H1 (cell line): ENCODE measurements at regions not wholly inside any gene's neighbourhood (a gene's known extent, or its start where the extent isn't known, plus 50 kb on each side); places are given as distances from the start of the nearest gene placed in this dataset.
A peak's percentile ranks its signal among the peaks of the same experiment; 100 is the strongest.

Source experiments
- CTCF ChIA-PET: fragments of 300-600 bp; sonication (Branson Sonifier 250); formaldehyde crosslinking; loops from one replicate; lab custom pipeline; 2021; ENCODE audit not compliant: partially characterized antibody; lab: Charles Lee
- POLR2A ChIA-PET: fragments of 300-600 bp; sonication (Branson Sonifier 250); formaldehyde crosslinking; loops from one replicate; lab custom pipeline; 2021; ENCODE audit warnings: inconsistent platforms; ENCODE audit not compliant: partially characterized antibody; lab: Charles Lee
- DNase-seq, 2 experiments: peaks; one replicate each; pipeline versions ENCODE4 v3.0.0 to v3.0.0-alpha.2; 2010 to 2022; ENCODE audit warnings: low spot score in 2 of 2, low read depth in 1 of 2, mixed read lengths in 1 of 2
- FAIRE-seq: peaks from 2 replicates; lab custom pipeline; 2011; peaks lifted over from hg19 to GRCh38; lab: Jason Lieb, UNC
- H2AFZ ChIP-seq: 2 replicates; pipeline ENCODE4 v1.8.1; 2012; ENCODE audit warnings: low read length, inconsistent platforms
- H2AK5ac ChIP-seq: 2 replicates; pipeline ENCODE4 v1.6.1; 2013; ENCODE audit warnings: low read depth, low read length
- H2BK120ac ChIP-seq: replicated peaks from 2 replicates; pipeline ENCODE3; 2013; ENCODE audit warnings: low read depth, low read length, inconsistent platforms
- H2BK12ac ChIP-seq: 2 replicates; pipeline ENCODE4 v1.6.1; 2013; ENCODE audit warnings: low read depth, low read length
- H2BK15ac ChIP-seq: 2 replicates; pipeline ENCODE4 v1.6.1; 2013; ENCODE audit warnings: low read length
- H2BK20ac ChIP-seq: 2 replicates; pipeline ENCODE4 v1.6.1; 2013; ENCODE audit warnings: low read length
- H2BK5ac ChIP-seq: 2 replicates; pipeline ENCODE4 v1.6.1; 2013; ENCODE audit warnings: low read depth, low read length
- H3K14ac ChIP-seq: 2 replicates; pipeline ENCODE4 v1.6.1; 2013; ENCODE audit warnings: inconsistent platforms; ENCODE audit not compliant: insufficient read length
- H3K18ac ChIP-seq: 2 replicates; pipeline ENCODE4 v1.6.1; 2013; ENCODE audit warnings: low read length; ENCODE audit errors: extremely low read depth
- H3K23ac ChIP-seq: 2 replicates; pipeline ENCODE4 v1.6.1; 2013; ENCODE audit warnings: inconsistent platforms; ENCODE audit not compliant: insufficient read length
- H3K23me2 ChIP-seq: 2 replicates; pipeline ENCODE4 v1.6.1; 2013; ENCODE audit warnings: low read depth, low read length
- H3K27ac ChIP-seq: 2 replicates; pipeline ENCODE4 v1.6.1; 2011; ENCODE audit warnings: low read depth, low read length, inconsistent platforms
- H3K27me3 ChIP-seq, 4 experiments: replicated peaks in 1 of 4; 1 replicate in 1 of 4; 2 replicates in 3 of 4; pipeline versions ENCODE4 v1.6.1 to v1.8.1; 2011 to 2013; ENCODE audit warnings: low read length in 3 of 4, mild to moderate bottlenecking in 3 of 4, inconsistent platforms in 2 of 4, mixed read lengths in 2 of 4, moderate library complexity in 1 of 4; ENCODE audit not compliant: control insufficient read depth in 3 of 4, insufficient read depth in 3 of 4; ENCODE audit errors: extremely low read depth in 1 of 4
- H3K36me3 ChIP-seq, 4 experiments: 2 replicates each; pipeline versions ENCODE4 v1.6.1 to v1.8.1; 2011 to 2013; ENCODE audit warnings: mild to moderate bottlenecking in 4 of 4, low read length in 3 of 4, moderate library complexity in 2 of 4, control low read depth in 1 of 4, inconsistent platforms in 1 of 4; ENCODE audit not compliant: insufficient read depth in 4 of 4, control insufficient read depth in 2 of 4
- H3K4ac ChIP-seq: replicated peaks from 2 replicates; pipeline ENCODE3; 2013; ENCODE audit warnings: low read length, low read depth, mixed read lengths, inconsistent platforms; ENCODE audit not compliant: insufficient read length
- H3K4me1 ChIP-seq, 4 experiments: replicated peaks in 1 of 4; 1 replicate in 1 of 4; 2 replicates in 3 of 4; pipeline versions ENCODE4 v1.6.1 to v1.8.1; 2011 to 2013; ENCODE audit warnings: low read length in 3 of 4, inconsistent platforms in 2 of 4, mixed read lengths in 1 of 4; ENCODE audit not compliant: insufficient read depth in 4 of 4, control insufficient read depth in 3 of 4
- H3K4me2 ChIP-seq, 2 experiments: 2 replicates each; pipeline versions ENCODE4 v1.6.1 to v1.8.1; 2011 to 2013; ENCODE audit warnings: low read depth in 2 of 2, low read length in 2 of 2, control low read depth in 1 of 2, inconsistent platforms in 1 of 2, mild to moderate bottlenecking in 1 of 2; ENCODE audit not compliant: insufficient read depth in 1 of 2
- H3K4me3 ChIP-seq, 4 experiments: fragments of 200-600, 300-600 bp in 1 of 4; sonication (generic), shearing (Covaris generic), sonication (Bioruptor Twin) in 1 of 4; 2 replicates each; pipeline versions ENCODE4 v1.5.1 to v1.8.1; 2011 to 2016; ENCODE audit warnings: low read length in 4 of 4, low read depth in 3 of 4, control low read depth in 2 of 4, inconsistent platforms in 2 of 4, mild to moderate bottlenecking in 2 of 4, mixed read lengths in 1 of 4, moderate library complexity in 1 of 4; ENCODE audit not compliant: insufficient read depth in 2 of 4; ENCODE audit errors: extremely low read depth in 1 of 4
- H3K56ac ChIP-seq: replicated peaks from 2 replicates; pipeline ENCODE3; 2013; ENCODE audit warnings: low read depth, mild to moderate bottlenecking, mixed read lengths, low read length, inconsistent platforms; ENCODE audit not compliant: insufficient read length
- H3K79me1 ChIP-seq: 2 replicates; pipeline ENCODE4 v1.6.1; 2013; ENCODE audit warnings: low read depth, low read length, control low read depth
- H3K79me2 ChIP-seq, 2 experiments: 2 replicates each; pipeline versions ENCODE4 v1.6.1 to v1.8.1; 2012 to 2013; ENCODE audit warnings: low read length in 2 of 2, mild to moderate bottlenecking in 2 of 2, inconsistent platforms in 1 of 2; ENCODE audit not compliant: insufficient read depth in 2 of 2, control insufficient read depth in 1 of 2
- H3K9ac ChIP-seq, 4 experiments: replicated peaks in 1 of 4; 1 replicate in 1 of 4; 2 replicates in 3 of 4; pipeline versions ENCODE4 v1.6.1 to v1.8.1; 2011 to 2013; ENCODE audit warnings: low read depth in 3 of 4, low read length in 3 of 4, control low read depth in 2 of 4, mild to moderate bottlenecking in 2 of 4, moderate library complexity in 2 of 4, inconsistent platforms in 1 of 4; ENCODE audit errors: extremely low read depth in 1 of 4
- H3K9me3 ChIP-seq, 2 experiments: 2 replicates each; pipeline versions ENCODE4 v1.6.1 to v1.8.1; 2012 to 2013; ENCODE audit warnings: mild to moderate bottlenecking in 2 of 2, moderate library complexity in 2 of 2, control low read depth in 1 of 2, inconsistent platforms in 1 of 2, low read depth in 1 of 2, low read length in 1 of 2, mixed read lengths in 1 of 2; ENCODE audit not compliant: insufficient read depth in 2 of 2
- H4K20me1 ChIP-seq, 2 experiments: replicated peaks in 1 of 2; 2 replicates each; pipeline versions ENCODE3 to v1.8.1; 2011 to 2013; ENCODE audit warnings: inconsistent platforms in 2 of 2, low read length in 2 of 2, mild to moderate bottlenecking in 1 of 2; ENCODE audit not compliant: insufficient read depth in 2 of 2, control insufficient read depth in 1 of 2
- H4K5ac ChIP-seq: 2 replicates; pipeline ENCODE4 v1.6.1; 2013; ENCODE audit warnings: low read length, low read depth, mixed read lengths, inconsistent platforms; ENCODE audit not compliant: insufficient read length
- H4K8ac ChIP-seq: 2 replicates; pipeline ENCODE4 v1.8.0; 2013; ENCODE audit warnings: mild to moderate bottlenecking, moderate library complexity, low read length, inconsistent platforms; ENCODE audit not compliant: insufficient read depth; ENCODE audit errors: extremely low read depth
- H4K91ac ChIP-seq: replicated peaks from 2 replicates; pipeline ENCODE3; 2013; ENCODE audit warnings: low read length, mixed read lengths, inconsistent platforms; ENCODE audit not compliant: insufficient read length
- EP300 ChIP-seq, 2 experiments: IDR thresholded peaks; 1 replicate in 1 of 2; 2 replicates in 1 of 2; pipeline ENCODE4 v1.6.1; 2011 to 2012; ENCODE audit warnings: low read depth in 2 of 2, low read length in 2 of 2, mild to moderate bottlenecking in 2 of 2, borderline replicate concordance in 1 of 2, inconsistent platforms in 1 of 2, moderate library complexity in 1 of 2
- GABPA ChIP-seq: IDR thresholded peaks from 2 replicates; pipeline ENCODE4 v1.6.1; 2011; ENCODE audit warnings: mild to moderate bottlenecking, low read length, moderate library complexity, borderline replicate concordance; ENCODE audit not compliant: insufficient read depth
- MAFK ChIP-seq: IDR thresholded peaks from 2 replicates; pipeline ENCODE4 v1.6.1; 2012; ENCODE audit warnings: low read depth, mild to moderate bottlenecking, improper control_type of control experiment, low read length
- RFX5 ChIP-seq: IDR thresholded peaks from 2 replicates; pipeline ENCODE4 v1.6.1; 2011; ENCODE audit warnings: low read depth, low read length, improper control_type of control experiment, borderline replicate concordance
- SP4 ChIP-seq: IDR thresholded peaks from 2 replicates; pipeline ENCODE4 v1.6.1; 2012; ENCODE audit warnings: low read length, inconsistent platforms
- TAF7 ChIP-seq: optimal IDR thresholded peaks from 2 replicates; pipeline ENCODE3; 2011; ENCODE audit warnings: low read depth, mild to moderate bottlenecking, inconsistent platforms, low read length, moderate library complexity, borderline replicate concordance
- WGBS, 2 experiments: shearing (Covaris generic) in 1 of 2; methylation state at CpG; one replicate each; pipeline versions ENCODE4 v1.1.6 to v1.1.7; 2013 to 2015; ENCODE audit warnings: low lambda C conversion rate in 2 of 2, mixed read lengths in 2 of 2, inconsistent platforms in 1 of 2, low coverage in 1 of 2, missing lambda C conversion rate in 1 of 2; ENCODE audit not compliant: insufficient replicate concordance in 2 of 2, insufficient coverage in 1 of 2, insufficient read length in 1 of 2; ENCODE audit errors: extremely low coverage in 1 of 2, missing lambda C conversion rate in 1 of 2; 5-methylcytosine and 5-hydroxymethylcytosine counted together
- TF ChIP-seq, protein P1 (sequence below): IDR thresholded peaks from 2 replicates; pipeline ENCODE4 v1.6.1; 2012; ENCODE audit warnings: inconsistent platforms
- TF ChIP-seq, protein P2 (sequence below): IDR thresholded peaks from 2 replicates; pipeline ENCODE4 v1.6.1; 2011; ENCODE audit warnings: low read depth, mild to moderate bottlenecking, low read length; ENCODE audit not compliant: insufficient read depth
- TF ChIP-seq, protein P3 (sequence below): IDR thresholded peaks from 2 replicates; pipeline ENCODE4 v1.6.1; 2011; ENCODE audit warnings: low read length, improper control_type of control experiment

DNA sequence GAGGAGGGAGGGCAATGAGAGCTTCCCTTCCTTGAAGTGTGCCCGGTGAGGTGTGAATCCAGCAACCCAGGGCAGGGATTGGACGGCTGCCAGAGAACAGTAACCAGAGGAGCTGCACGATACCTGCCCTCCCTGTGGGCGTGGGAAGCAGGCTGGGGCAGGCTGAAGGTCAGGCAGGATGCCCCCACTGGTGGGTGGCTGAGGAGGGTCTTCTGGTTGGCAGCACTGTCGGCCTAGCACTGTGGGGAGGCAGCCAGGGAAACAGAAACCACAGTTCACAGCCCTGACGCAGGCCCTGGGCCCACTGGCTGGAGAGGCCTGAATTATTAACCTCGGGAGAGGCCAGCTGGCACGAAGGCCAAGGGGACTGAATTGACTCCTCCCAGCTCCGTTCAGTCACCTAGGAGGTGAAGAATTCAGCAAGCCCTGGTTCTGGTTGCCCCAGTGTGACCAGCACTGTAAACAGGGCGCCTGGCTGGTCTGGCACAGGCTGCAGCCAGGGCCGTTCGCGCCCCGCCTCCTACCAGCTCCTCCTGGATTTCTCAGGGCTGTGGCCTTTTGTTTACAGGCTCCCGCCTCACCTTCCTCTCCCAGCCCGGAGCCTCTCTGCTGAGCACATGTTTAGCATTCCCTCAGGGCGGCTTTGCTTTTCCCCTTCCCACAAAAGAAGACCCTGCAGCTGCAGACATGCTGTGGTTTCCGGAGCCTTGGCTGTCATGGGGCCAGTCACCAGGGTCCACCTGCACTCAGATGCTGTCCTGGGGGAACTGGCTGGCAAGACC is 97.8 kb downstream of the B3GNT2 start:
- ChIA-PET CTCF (interaction anchor here (0.9 to 2.3 kb wide), 8 partner anchors 8 to 322 kb away, joined by 3 to 9 read pairs (median 4); no protein-coding TSS in a partner anchor), POLR2A (interaction anchor here (0.6 to 1.5 kb wide), 2 partner anchors 28 to 285 kb away, joined by 3 read pairs; no protein-coding TSS in a partner anchor)
- Histone ChIP-seq H2AFZ (peak overlapping the region; percentile 15; the same call in 1 of the 2 replicates), H3K56ac (peak overlapping the region; percentile 32), H3K9me3 (no peaks in the 10 kb centered on the region), H2BK5ac (peak overlapping the region; percentile 73; the same call in 1 of the 2 replicates), H3K4me3 (no peak overlapping the region), H3K79me2 (no peaks in the 10 kb centered on the region), H3K27me3 (no peaks in the 10 kb centered on the region; a peak in 1 of 7 replicates), H3K36me3 (no peaks in the 10 kb centered on the region), H3K79me1 (no peaks in the 10 kb centered on the region), H4K20me1 (no peaks in the 10 kb centered on the region), H2BK15ac (peak overlapping the region; percentile 83; the same call in 1 of the 2 replicates), H3K4me2 (no peak overlapping the region), H2AK5ac (peak overlapping the region; percentile 20; the same call in 1 of the 2 replicates), H4K8ac (peak overlapping the region; percentile 39; the same call in 1 of the 2 replicates), H3K4ac (peak overlapping the region; percentile 88), H2BK20ac (peak overlapping the region; percentile 97), H3K23ac (no peak overlapping the region), H3K14ac (no peak overlapping the region), H2BK120ac (peak overlapping the region; percentile 69), H3K9ac (peak overlapping the region in 2 of 4 experiments; percentile 7 to 27; a peak in 3 of 7 replicates), H3K27ac (no peak overlapping the region), H3K18ac (peak overlapping the region; percentile 68; the same call in 1 of the 2 replicates), H2BK12ac (peak overlapping the region; percentile 99), H4K5ac (peak overlapping the region; percentile 94), H3K4me1 (peaks cover 0 to 15% (median 5%) of the 10 kb centered on the region in 4 experiments; a peak in 4 of 7 replicates), H3K23me2 (no peaks in the 10 kb centered on the region), H4K91ac (peak overlapping the region; percentile 94)
- DNase-seq (peak; percentile 47 to 70), FAIRE-seq (no peak)
- 71% methylated on average over 18 of the region's 18 CpGs; no CpG with 5 or more reads in 1 of the 2 experiments for WGBS, 2 experiments
- TF ChIP-seq RFX5 (no peak), MAFK (no peak), SP4 (no peak), TAF7 (no peak), GABPA (no peak), EP300 (IDR thresholded peaks at IDR 0.05; ENCODE audit: borderline replicate concordance in 1 of 2, low read depth in 2 of 2, low read length in 2 of 2) (no peak)
- TF ChIP-seq, protein P1, sequence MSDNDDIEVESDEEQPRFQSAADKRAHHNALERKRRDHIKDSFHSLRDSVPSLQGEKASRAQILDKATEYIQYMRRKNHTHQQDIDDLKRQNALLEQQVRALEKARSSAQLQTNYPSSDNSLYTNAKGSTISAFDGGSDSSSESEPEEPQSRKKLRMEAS: peak; percentile 94
- TF ChIP-seq, protein P2, sequence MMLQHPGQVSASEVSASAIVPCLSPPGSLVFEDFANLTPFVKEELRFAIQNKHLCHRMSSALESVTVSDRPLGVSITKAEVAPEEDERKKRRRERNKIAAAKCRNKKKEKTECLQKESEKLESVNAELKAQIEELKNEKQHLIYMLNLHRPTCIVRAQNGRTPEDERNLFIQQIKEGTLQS: no peak
- TF ChIP-seq, protein P3, sequence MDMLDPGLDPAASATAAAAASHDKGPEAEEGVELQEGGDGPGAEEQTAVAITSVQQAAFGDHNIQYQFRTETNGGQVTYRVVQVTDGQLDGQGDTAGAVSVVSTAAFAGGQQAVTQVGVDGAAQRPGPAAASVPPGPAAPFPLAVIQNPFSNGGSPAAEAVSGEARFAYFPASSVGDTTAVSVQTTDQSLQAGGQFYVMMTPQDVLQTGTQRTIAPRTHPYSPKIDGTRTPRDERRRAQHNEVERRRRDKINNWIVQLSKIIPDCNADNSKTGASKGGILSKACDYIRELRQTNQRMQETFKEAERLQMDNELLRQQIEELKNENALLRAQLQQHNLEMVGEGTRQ: no peak
